ENCODE measurements at regions not wholly inside any gene's neighbourhood (a gene's known extent, or its start where the extent isn't known, plus 50 kb on each side); places are given as distances from the start of the nearest gene placed in this dataset.

GRCh38 chr4:11628093-11628725, 199.5 kb upstream of the HS3ST1 start:
- TF ChIP-seq CTCF (IDR thresholded peaks at IDR 0.05) (no peak), POLR2A (IDR thresholded peaks at IDR 0.05) (no peak), POLR2AphosphoS5 (IDR thresholded peaks at IDR 0.05) (no peak), EP300 (IDR thresholded peaks at IDR 0.05) (no peak)

Data from sigmoid colon (tissue), 4 donors.